Activated B cell treated with CpG ODN at 0.5 μM for 24 hours (primary cell): ENCODE measurements at regions not wholly inside any gene's neighbourhood (a gene's known extent, or its start where the extent isn't known, plus 50 kb on each side); places are given as distances from the start of the nearest gene placed in this dataset.

ENCODE experiments used
- ATAC-seq: fragments of 200-7000 bp; cut with Tn5 transposase; one replicate; pipeline ENCODE4 v1.10.0; 2021; ENCODE audit warnings: low read depth, mild to moderate bottlenecking, moderate library complexity
- CTCF ChIA-PET: fragments of 350-600 bp; sonication (Branson Sonifier 250); formaldehyde crosslinking; loops from one replicate; lab custom pipeline; 2021; ENCODE audit warnings: antibody characterized with exemption; lab: Charles Lee
- POLR2A ChIA-PET: fragments of 350-600 bp; sonication (Branson Sonifier 250); formaldehyde crosslinking; loops from one replicate; lab custom pipeline; 2021; ENCODE audit warnings: antibody characterized with exemption; lab: Charles Lee
- DNase-seq: peaks from one replicate; pipeline ENCODE4 v3.0.0; 2022
- H3K27ac Mint-ChIP-seq: one replicate; pipeline ENCODE4 v1.8.0; 2020; ENCODE audit warnings: mixed read lengths
- H3K27me3 Mint-ChIP-seq: one replicate; pipeline ENCODE4 v1.8.0; 2021; ENCODE audit warnings: mixed read lengths
- H3K36me3 Mint-ChIP-seq: one replicate; pipeline ENCODE4 v1.8.0; 2021; ENCODE audit warnings: low read depth, mixed read lengths
- H3K4me1 Mint-ChIP-seq: one replicate; pipeline ENCODE4 v1.8.0; 2021; ENCODE audit warnings: mixed read lengths
- H3K4me3 Mint-ChIP-seq: one replicate; pipeline ENCODE4 v1.8.0; 2020; ENCODE audit warnings: mild to moderate bottlenecking, mixed read lengths
- H3K9me3 Mint-ChIP-seq: one replicate; pipeline ENCODE4 v1.8.0; 2020; ENCODE audit warnings: mixed read lengths
- intact Hi-C: fragments of 100-400 bp; cut with micrococcal nuclease; formaldehyde crosslinking; loops from one replicate; pipeline ENCODE4 v1.15.1; 2024
- TF ChIP-seq, protein P1 (sequence below): fragments of 200-600 bp; IDR thresholded peaks from one replicate; pipeline ENCODE4 v1.8.0; 2022; ENCODE audit warnings: antibody characterized with exemption, mild to moderate bottlenecking

DNA sequence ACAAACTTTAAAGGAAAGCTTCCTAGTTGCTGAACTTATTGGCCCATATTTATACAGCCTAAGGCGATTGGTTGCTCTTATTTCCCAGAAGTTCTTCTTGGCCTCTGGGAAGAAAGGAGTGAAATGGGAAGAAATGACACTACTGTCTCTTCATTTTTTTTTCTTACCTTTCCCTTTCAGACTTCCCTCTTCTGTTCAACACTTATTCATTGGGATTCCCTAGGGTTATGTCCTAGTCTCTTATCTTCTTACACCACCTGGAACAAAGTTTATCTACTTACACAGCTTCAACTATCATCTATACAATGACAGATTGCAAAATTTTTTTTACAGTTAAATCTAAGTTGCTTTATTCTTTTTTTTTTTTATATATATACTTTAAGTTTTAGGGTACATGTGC is 68.0 kb downstream of the SNX12 start:
- CTCF ChIA-PET = no interaction called here
- H3K4me3 Mint-ChIP-seq = no peak overlapping the region
- no peaks in the 10 kb centered on the region for H3K27me3 Mint-ChIP-seq
- H3K9me3 Mint-ChIP-seq = no peaks in the 10 kb centered on the region
- H3K4me1 Mint-ChIP-seq = no peaks in the 10 kb centered on the region
- no peaks in the 10 kb centered on the region for H3K36me3 Mint-ChIP-seq
- POLR2A ChIA-PET = no interaction called here
- DNase-seq (no peak), ATAC-seq (no peak)
- TF ChIP-seq, protein P1, sequence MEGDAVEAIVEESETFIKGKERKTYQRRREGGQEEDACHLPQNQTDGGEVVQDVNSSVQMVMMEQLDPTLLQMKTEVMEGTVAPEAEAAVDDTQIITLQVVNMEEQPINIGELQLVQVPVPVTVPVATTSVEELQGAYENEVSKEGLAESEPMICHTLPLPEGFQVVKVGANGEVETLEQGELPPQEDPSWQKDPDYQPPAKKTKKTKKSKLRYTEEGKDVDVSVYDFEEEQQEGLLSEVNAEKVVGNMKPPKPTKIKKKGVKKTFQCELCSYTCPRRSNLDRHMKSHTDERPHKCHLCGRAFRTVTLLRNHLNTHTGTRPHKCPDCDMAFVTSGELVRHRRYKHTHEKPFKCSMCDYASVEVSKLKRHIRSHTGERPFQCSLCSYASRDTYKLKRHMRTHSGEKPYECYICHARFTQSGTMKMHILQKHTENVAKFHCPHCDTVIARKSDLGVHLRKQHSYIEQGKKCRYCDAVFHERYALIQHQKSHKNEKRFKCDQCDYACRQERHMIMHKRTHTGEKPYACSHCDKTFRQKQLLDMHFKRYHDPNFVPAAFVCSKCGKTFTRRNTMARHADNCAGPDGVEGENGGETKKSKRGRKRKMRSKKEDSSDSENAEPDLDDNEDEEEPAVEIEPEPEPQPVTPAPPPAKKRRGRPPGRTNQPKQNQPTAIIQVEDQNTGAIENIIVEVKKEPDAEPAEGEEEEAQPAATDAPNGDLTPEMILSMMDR = no peak
- H3K27ac Mint-ChIP-seq = no peak overlapping the region
- intact Hi-C loops = no loop called here

DNA sequence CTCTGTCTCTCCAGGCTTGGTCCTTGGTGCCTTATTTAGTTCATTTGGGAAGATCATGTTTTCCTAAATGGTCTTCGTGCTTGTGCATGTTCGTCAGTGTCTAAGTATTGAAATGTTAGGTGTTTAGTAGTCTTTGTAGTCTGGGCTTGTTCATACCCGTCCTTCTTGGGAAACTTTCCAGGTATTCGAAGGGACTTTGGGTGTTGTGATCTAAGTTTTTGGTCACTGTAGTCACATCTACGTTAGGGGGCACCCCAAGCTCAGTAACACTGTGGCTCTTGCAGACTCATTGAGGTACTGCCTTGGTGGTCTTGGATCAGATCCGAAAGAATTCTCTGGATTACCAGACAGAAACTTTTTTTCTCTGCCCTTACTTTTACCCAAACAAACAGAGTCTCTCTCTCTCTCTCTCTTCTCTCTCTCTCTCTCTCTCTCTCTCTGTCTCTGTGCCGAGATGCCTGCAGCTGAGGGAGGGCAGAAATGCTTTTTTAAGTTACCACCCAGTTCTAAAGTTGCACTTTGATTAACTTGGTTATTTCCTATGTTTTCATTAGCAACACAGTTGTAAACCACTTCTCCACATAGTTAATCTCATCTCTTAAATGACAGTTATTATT is 67.6 kb upstream of the SLC7A3 start:
- ATAC-seq (no peak), DNase-seq (no peak)
- ChIA-PET POLR2A (no interaction called here), CTCF (interaction anchor here (1.0 to 2.0 kb wide), 2 partner anchors 101 to 180 kb away, joined by 3 to 6 read pairs; no protein-coding TSS in a partner anchor)
- Mint-ChIP-seq H3K9me3 (peaks cover 2% of the 10 kb centered on the region), H3K27ac (no peak overlapping the region), H3K36me3 (no peaks in the 10 kb centered on the region), H3K27me3 (no peaks in the 10 kb centered on the region), H3K4me3 (no peak overlapping the region), H3K4me1 (no peaks in the 10 kb centered on the region)
- TF ChIP-seq, protein P1 = no peak
- intact Hi-C loops = loop anchor here (1.0 kb wide), 2 partner anchors 131 to 183 kb away; no protein-coding TSS in a partner anchor

DNA sequence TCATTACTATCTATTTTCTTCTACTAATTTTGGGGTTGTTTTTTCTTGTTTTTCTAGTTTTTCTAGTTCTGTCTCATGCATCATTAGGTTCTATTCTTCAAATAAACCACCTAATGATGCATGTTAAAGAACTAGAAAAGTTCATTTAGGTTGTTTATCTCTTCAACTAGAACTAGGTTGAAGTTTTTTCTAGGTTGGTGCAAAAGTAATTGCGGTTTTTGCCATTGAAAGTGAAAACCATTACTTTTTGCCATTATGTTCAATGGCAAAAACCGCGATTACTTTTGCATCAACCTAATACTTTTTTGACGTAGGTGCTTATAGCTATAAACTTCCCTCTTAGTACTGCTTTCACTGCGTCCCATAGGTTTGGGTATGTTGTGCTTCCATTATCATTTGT is 64.4 kb upstream of the SLC7A3 start:
- intact Hi-C loops = no loop called here
- H3K4me3 Mint-ChIP-seq = no peak overlapping the region
- CTCF ChIA-PET = no interaction called here

DNA sequence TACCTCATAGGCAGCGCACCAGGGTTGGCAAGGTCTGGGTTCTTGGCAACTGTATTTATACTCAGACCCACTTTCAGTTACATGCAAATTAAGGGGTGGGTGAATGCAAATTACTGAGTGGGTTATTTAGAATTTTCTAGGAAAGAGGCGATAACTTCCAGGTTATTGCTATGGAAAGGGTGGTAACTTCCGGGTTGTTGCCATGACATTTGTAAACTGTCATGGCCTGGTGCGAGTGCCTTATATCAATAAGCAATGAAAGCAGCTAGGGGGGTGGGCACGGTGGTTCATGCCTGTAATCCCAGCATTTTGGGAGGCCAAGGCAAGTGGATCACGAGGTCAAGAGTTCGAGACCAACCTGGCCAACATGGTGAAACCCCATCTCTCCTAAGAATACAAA is 57.5 kb upstream of the SLC7A3 start:
- Mint-ChIP-seq H3K27me3 (no peaks in the 10 kb centered on the region), H3K27ac (no peak overlapping the region), H3K9me3 (no peaks in the 10 kb centered on the region), H3K4me3 (no peak overlapping the region), H3K4me1 (no peaks in the 10 kb centered on the region), H3K36me3 (no peaks in the 10 kb centered on the region)
- POLR2A ChIA-PET = no interaction called here
- DNase-seq (no peak), ATAC-seq (no peak)
- TF ChIP-seq, protein P1 = no peak
- CTCF ChIA-PET = no interaction called here
- intact Hi-C loops = no loop called here

More for the DNA sequence above, 64.4 kb upstream of the SLC7A3 start:
- Mint-ChIP-seq H3K9me3 (peaks cover 2% of the 10 kb centered on the region), H3K4me1 (no peaks in the 10 kb centered on the region), H3K36me3 (no peaks in the 10 kb centered on the region), H3K27ac (no peak overlapping the region), H3K27me3 (no peaks in the 10 kb centered on the region)
- TF ChIP-seq, protein P1 = no peak
- ATAC-seq (no peak), DNase-seq (no peak)
- POLR2A ChIA-PET = no interaction called here
